Stimulated activated CD4-positive, alpha-beta T cell treated with anti-CD3 and anti-CD28 coated beads, Interleukin-1b, Interleukin-23, amount 100 ng/mL, for 1 hour (primary cell): ENCODE measurements at regions not wholly inside any gene's neighbourhood (a gene's known extent, or its start where the extent isn't known, plus 50 kb on each side); places are given as distances from the start of the nearest gene placed in this dataset.
"Not testable (repeated sequence)": the region's sequence is repeated elsewhere in the genome, so short reads cannot be mapped to it uniquely, and the experiment has no call there.

ENCODE experiments used
- DNase-seq, 2 donors: peaks; one replicate each; pipeline ENCODE4 v3.0.0-alpha.2; 2020; ENCODE audit warnings: low read depth in 2 of 2

- DNase-seq, result not testable (repeated sequence)
Measured at GRCh38 chr6:84821314-84821713, 56.9 kb upstream of the TBX18 start.

GRCh38 chr6:84816741-84817140, 52.3 kb upstream of the TBX18 start:
- no peak for DNase-seq

- DNase-seq, result no peak
Measured at GRCh38 chr6:84815896-84816735, 51.7 kb upstream of the TBX18 start.
